ENCODE measurements at regions not wholly inside any gene's neighbourhood (a gene's known extent, or its start where the extent isn't known, plus 50 kb on each side); places are given as distances from the start of the nearest gene placed in this dataset.

DNA sequence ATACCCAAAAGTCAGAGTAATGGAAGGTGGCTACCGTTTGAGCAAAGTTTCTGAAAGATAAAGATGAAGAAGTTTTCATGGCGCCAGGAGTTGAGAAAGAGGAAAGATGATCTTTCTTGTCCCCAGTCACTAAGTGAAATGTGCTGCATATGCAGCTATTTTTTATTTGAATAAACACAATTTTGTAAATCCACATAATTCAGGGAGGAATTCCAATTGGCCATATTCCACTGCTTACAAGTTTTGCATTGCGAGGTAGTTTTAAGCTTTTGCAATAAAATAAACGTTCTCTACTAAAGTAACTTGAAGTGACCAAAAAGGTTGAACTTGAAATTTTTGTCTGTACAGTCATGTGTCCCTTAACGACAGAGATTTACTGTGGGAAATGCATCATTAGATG lies 139.3 kb upstream of the VCX2 start:
- no peak overlapping the region for H3K27ac ChIP-seq (ENCODE audit: low read depth, low read length)
- H3K9ac ChIP-seq (replicated peaks in 1 of 4; ENCODE audit: extremely low read depth in 1 of 4, low read depth in 3 of 4, low read length in 3 of 4) = no peak overlapping the region
- DNase-seq (ENCODE audit: low read depth in 1 of 2, low spot score in 2 of 2) (no peak), FAIRE-seq (no peak)
- no peak overlapping the region for H2AFZ ChIP-seq (ENCODE audit: low read length)
- no peak overlapping the region for H3K4me3 ChIP-seq (ENCODE audit: extremely low read depth in 1 of 4, insufficient read depth in 2 of 4, low read depth in 3 of 4, low read length in 4 of 4)
- no peak overlapping the region for H3K18ac ChIP-seq (ENCODE audit: extremely low read depth, low read length)
- no peaks in the 10 kb centered on the region for H3K9me3 ChIP-seq (ENCODE audit: insufficient read depth in 2 of 2, low read depth in 1 of 2, low read length in 1 of 2)
- no peaks in the 10 kb centered on the region for H4K20me1 ChIP-seq (replicated peaks in 1 of 2; ENCODE audit: control insufficient read depth in 1 of 2, insufficient read depth in 2 of 2, low read length in 2 of 2)
- CTCF ChIA-PET (ENCODE audit: partially characterized antibody) = no interaction called here
- H3K79me1 ChIP-seq (ENCODE audit: low read depth, low read length) = no peaks in the 10 kb centered on the region
- no peak overlapping the region for H2BK20ac ChIP-seq (ENCODE audit: low read length)
- no peaks in the 10 kb centered on the region for H3K4me1 ChIP-seq (replicated peaks in 1 of 4; ENCODE audit: control insufficient read depth in 3 of 4, insufficient read depth in 4 of 4, low read length in 3 of 4)
- H3K14ac ChIP-seq (ENCODE audit: insufficient read length) = no peak overlapping the region
- H3K23ac ChIP-seq (ENCODE audit: insufficient read length) = no peak overlapping the region
- 89% methylated on average over 5 of the region's 5 CpGs; no CpG with 5 or more reads in 1 of the 2 experiments for WGBS, 2 experiments (ENCODE audit: extremely low coverage in 1 of 2, insufficient coverage in 1 of 2, insufficient read length in 1 of 2, insufficient replicate concordance in 2 of 2, low coverage in 1 of 2, low lambda C conversion rate in 2 of 2, missing lambda C conversion rate in 1 of 2)
- no peak overlapping the region for H3K56ac ChIP-seq (replicated peaks; ENCODE audit: insufficient read length, low read depth, low read length)
- no peak overlapping the region for H4K5ac ChIP-seq (ENCODE audit: insufficient read length, low read depth, low read length)
- H2BK15ac ChIP-seq (ENCODE audit: low read length) = no peak overlapping the region
- no peak overlapping the region for H4K8ac ChIP-seq (ENCODE audit: extremely low read depth, insufficient read depth, low read length)
- no peaks in the 10 kb centered on the region for H3K36me3 ChIP-seq (ENCODE audit: control insufficient read depth in 2 of 4, insufficient read depth in 4 of 4, low read length in 3 of 4)
- H4K91ac ChIP-seq (replicated peaks; ENCODE audit: insufficient read length, low read length) = no peak overlapping the region
- H3K4me2 ChIP-seq (ENCODE audit: insufficient read depth in 1 of 2, low read depth in 2 of 2, low read length in 2 of 2) = no peak overlapping the region
- no peak overlapping the region for H2BK5ac ChIP-seq (ENCODE audit: low read depth, low read length)
- no peak overlapping the region for H2BK12ac ChIP-seq (ENCODE audit: low read depth, low read length)
- H3K27me3 ChIP-seq (replicated peaks in 1 of 4; ENCODE audit: control insufficient read depth in 3 of 4, extremely low read depth in 1 of 4, insufficient read depth in 3 of 4, low read length in 3 of 4) = no peaks in the 10 kb centered on the region
- no peaks in the 10 kb centered on the region for H3K79me2 ChIP-seq (ENCODE audit: control insufficient read depth in 1 of 2, insufficient read depth in 2 of 2, low read length in 2 of 2)
- no peaks in the 10 kb centered on the region for H3K23me2 ChIP-seq (ENCODE audit: low read depth, low read length)
- TF ChIP-seq NRF1 (IDR thresholded peaks at IDR 0.05; ENCODE audit: low read depth, low read length) (no peak), POU5F1 (IDR thresholded peaks at IDR 0.05; ENCODE audit: low read depth, low read length) (no peak), HDAC2 (IDR thresholded peaks at IDR 0.05; ENCODE audit: borderline replicate concordance in 1 of 2, low read depth in 2 of 2, low read length in 2 of 2) (no peak), CHD2 (IDR thresholded peaks at IDR 0.05; ENCODE audit: low read length) (no peak)
- TF ChIP-seq, protein P1, sequence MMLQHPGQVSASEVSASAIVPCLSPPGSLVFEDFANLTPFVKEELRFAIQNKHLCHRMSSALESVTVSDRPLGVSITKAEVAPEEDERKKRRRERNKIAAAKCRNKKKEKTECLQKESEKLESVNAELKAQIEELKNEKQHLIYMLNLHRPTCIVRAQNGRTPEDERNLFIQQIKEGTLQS (IDR thresholded peaks at IDR 0.05; ENCODE audit: insufficient read depth, low read depth, low read length) = no peak
- H3K4ac ChIP-seq (replicated peaks; ENCODE audit: insufficient read length, low read depth, low read length) = no peak overlapping the region
- no peak overlapping the region for H2BK120ac ChIP-seq (replicated peaks; ENCODE audit: low read depth, low read length)
- no peak overlapping the region for H2AK5ac ChIP-seq (ENCODE audit: low read depth, low read length)
- POLR2A ChIA-PET (ENCODE audit: partially characterized antibody) = no interaction called here
